ENCODE measurements at regions not wholly inside any gene's neighbourhood (a gene's known extent, or its start where the extent isn't known, plus 50 kb on each side); places are given as distances from the start of the nearest gene placed in this dataset.

DNA sequence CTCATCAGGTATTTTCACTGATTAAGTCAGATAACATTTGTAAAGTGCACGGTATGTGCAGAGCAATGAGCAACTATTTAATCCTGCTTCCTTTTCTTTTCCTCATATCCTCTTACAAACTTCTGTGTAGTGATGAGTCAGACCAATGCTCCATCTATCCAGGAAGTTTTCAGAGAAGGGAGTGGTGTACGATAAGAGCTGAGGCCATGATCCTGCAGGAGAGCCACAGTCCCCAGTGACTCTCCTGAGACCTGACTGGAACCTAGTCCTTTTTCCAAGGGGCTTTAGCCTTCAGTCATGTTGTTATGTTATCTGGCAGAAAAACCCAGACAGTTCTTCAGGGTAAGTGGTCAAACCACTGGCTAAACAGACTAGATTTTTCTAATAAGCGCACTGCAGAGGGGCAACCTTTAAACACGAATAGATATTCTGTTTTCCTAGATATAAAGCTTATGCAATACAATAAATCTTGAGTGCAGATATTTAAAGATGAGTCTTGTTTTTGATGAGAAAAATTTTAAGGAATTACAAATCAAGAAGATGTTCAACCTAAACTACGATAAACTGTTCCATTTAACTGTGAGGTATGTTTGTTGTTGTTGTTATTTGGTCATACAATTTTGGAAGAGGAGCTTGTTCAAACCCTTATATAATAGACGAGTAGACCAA, 110.5 kb upstream of the RAP2B start (continued):
- TF ChIP-seq, protein P1, sequence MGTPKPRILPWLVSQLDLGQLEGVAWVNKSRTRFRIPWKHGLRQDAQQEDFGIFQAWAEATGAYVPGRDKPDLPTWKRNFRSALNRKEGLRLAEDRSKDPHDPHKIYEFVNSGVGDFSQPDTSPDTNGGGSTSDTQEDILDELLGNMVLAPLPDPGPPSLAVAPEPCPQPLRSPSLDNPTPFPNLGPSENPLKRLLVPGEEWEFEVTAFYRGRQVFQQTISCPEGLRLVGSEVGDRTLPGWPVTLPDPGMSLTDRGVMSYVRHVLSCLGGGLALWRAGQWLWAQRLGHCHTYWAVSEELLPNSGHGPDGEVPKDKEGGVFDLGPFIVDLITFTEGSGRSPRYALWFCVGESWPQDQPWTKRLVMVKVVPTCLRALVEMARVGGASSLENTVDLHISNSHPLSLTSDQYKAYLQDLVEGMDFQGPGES (IDR thresholded peaks at IDR 0.05): no peak

- Histone ChIP-seq H3K9ac (ENCODE audit: control insufficient read depth, insufficient read depth, low read length) (no peak overlapping the region), H2AFZ (ENCODE audit: control insufficient read depth, low read depth, low read length) (no peak overlapping the region)
- 36% methylated on average over 4 of the region's 4 CpGs for WGBS (ENCODE audit: insufficient coverage, insufficient replicate concordance, low lambda C conversion rate, missing lambda C conversion rate)
- TF ChIP-seq, protein P2, sequence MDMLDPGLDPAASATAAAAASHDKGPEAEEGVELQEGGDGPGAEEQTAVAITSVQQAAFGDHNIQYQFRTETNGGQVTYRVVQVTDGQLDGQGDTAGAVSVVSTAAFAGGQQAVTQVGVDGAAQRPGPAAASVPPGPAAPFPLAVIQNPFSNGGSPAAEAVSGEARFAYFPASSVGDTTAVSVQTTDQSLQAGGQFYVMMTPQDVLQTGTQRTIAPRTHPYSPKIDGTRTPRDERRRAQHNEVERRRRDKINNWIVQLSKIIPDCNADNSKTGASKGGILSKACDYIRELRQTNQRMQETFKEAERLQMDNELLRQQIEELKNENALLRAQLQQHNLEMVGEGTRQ (IDR thresholded peaks at IDR 0.05; ENCODE audit: borderline replicate concordance, low read depth, low read length): no peak
- TF ChIP-seq, protein P3, sequence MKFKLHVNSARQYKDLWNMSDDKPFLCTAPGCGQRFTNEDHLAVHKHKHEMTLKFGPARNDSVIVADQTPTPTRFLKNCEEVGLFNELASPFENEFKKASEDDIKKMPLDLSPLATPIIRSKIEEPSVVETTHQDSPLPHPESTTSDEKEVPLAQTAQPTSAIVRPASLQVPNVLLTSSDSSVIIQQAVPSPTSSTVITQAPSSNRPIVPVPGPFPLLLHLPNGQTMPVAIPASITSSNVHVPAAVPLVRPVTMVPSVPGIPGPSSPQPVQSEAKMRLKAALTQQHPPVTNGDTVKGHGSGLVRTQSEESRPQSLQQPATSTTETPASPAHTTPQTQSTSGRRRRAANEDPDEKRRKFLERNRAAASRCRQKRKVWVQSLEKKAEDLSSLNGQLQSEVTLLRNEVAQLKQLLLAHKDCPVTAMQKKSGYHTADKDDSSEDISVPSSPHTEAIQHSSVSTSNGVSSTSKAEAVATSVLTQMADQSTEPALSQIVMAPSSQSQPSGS (IDR thresholded peaks at IDR 0.05; ENCODE audit: low read length): no peak
- TF ChIP-seq IKZF1 (conservative IDR thresholded peaks at IDR 0.05) (no peak), BHLHE40 (IDR thresholded peaks at IDR 0.05; ENCODE audit: borderline replicate concordance in 1 of 2, low read depth in 2 of 2, low read length in 1 of 2) (no peak), RAD21 (IDR thresholded peaks at IDR 0.05; ENCODE audit: insufficient read depth, low read depth, low read length) (no peak), TARDBP (IDR thresholded peaks at IDR 0.05; ENCODE audit: borderline replicate concordance) (no peak), POLR2AphosphoS2 (IDR thresholded peaks at IDR 0.05; ENCODE audit: low read depth, low read length) (no peak), BCLAF1 (IDR thresholded peaks at IDR 0.05) (no peak), SPI1 (IDR thresholded peaks at IDR 0.05; ENCODE audit: borderline replicate concordance, insufficient read depth, low read depth, low read length) (no peak), RB1 (IDR thresholded peaks at IDR 0.05; ENCODE audit: borderline replicate concordance) (no peak), MEF2B (IDR thresholded peaks at IDR 0.05; ENCODE audit: partially characterized antibody, poor library complexity, severe bottlenecking) (no peak)
- TF ChIP-seq, protein P4, sequence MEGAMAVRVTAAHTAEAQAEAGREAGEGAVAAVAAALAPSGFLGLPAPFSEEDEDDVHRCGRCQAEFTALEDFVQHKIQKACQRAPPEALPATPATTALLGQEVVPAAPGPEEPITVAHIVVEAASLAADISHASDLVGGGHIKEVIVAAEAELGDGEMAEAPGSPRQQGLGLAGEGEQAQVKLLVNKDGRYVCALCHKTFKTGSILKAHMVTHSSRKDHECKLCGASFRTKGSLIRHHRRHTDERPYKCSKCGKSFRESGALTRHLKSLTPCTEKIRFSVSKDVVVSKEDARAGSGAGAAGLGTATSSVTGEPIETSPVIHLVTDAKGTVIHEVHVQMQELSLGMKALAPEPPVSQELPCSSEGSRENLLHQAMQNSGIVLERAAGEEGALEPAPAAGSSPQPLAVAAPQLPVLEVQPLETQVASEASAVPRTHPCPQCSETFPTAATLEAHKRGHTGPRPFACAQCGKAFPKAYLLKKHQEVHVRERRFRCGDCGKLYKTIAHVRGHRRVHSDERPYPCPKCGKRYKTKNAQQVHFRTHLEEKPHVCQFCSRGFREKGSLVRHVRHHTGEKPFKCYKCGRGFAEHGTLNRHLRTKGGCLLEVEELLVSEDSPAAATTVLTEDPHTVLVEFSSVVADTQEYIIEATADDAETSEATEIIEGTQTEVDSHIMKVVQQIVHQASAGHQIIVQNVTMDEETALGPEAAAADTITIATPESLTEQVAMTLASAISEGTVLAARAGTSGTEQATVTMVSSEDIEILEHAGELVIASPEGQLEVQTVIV (IDR thresholded peaks at IDR 0.05; ENCODE audit: borderline replicate concordance, partially characterized antibody): no peak
These were observed 109.9 kb upstream of the RAP2B start for GRCh38 chr3:153052096-153052460.

More at GRCh38 chr3:153052096-153052460, 109.9 kb upstream of the RAP2B start:
- Histone ChIP-seq H3K36me3 (ENCODE audit: control insufficient read depth in 2 of 2, insufficient read depth in 2 of 2, low read length in 1 of 2) (no peaks in the 10 kb centered on the region), H3K9me3 (replicated peaks; ENCODE audit: control insufficient read depth, insufficient read depth, low read length) (no peaks in the 10 kb centered on the region), H3K27ac (ENCODE audit: control insufficient read depth, insufficient read depth) (no peak overlapping the region), H3K27me3 (replicated peaks in 1 of 2; ENCODE audit: control insufficient read depth in 2 of 2, insufficient read depth in 2 of 2, low read length in 1 of 2) (no peaks in the 10 kb centered on the region), H3K79me2 (ENCODE audit: control insufficient read depth, insufficient read depth, low read length) (no peaks in the 10 kb centered on the region), H3K4me3 (no peak overlapping the region), H3K4me1 (ENCODE audit: control insufficient read depth, insufficient read depth, low read length) (no peaks in the 10 kb centered on the region), H4K20me1 (ENCODE audit: control insufficient read depth, insufficient read depth) (no peaks in the 10 kb centered on the region), H3K4me2 (ENCODE audit: control insufficient read depth, insufficient read depth) (no peak overlapping the region)
- CTCF ChIA-PET: interaction anchor here (1.0 kb wide), 1 partner anchor 9 kb away, joined by 7 read pairs; no protein-coding TSS in a partner anchor
- ATAC-seq (no peak), FAIRE-seq (no peak), DNase-seq (ENCODE audit: low read depth, low spot score) (no peak)
- no TSS peak for BruUV-seq (replicated peaks)
- POLR2A ChIA-PET: no interaction called here
- SMC1A ChIA-PET (ENCODE audit: uncharacterized antibody, unreplicated experiment): no interaction called here
- in situ Hi-C loops (cut with MboI) (no loop called here), intact Hi-C loops (cut with micrococcal nuclease; ENCODE audit: unreplicated experiment) (no loop called here)
- RAD21 ChIA-PET (ENCODE audit: unreplicated experiment): no interaction called here

Data from GM12878 (cell line).